ENCODE measurements at regions not wholly inside any gene's neighbourhood (a gene's known extent, or its start where the extent isn't known, plus 50 kb on each side); places are given as distances from the start of the nearest gene placed in this dataset.

DNA sequence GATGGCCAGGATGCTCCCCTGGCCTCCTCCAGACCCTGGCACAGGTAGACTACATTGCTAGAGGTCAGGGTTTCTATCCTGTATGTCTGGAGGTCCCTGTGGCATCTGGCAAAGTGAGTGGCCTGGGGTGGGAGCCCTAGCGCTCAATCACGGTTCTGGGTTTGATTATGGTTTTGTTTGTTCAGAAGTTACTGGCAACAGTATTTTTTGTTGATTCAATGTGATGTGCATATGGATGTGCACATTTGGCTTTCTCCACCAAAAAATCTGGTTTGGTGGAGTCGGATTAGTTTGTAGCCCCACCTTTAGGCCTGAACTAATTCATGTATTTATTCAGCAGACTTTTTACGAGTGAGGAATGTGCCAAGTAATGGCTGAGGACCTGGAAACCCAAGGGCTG is 109.7 kb downstream of the VEGFA start:
- no peak for DNase-seq

DNA sequence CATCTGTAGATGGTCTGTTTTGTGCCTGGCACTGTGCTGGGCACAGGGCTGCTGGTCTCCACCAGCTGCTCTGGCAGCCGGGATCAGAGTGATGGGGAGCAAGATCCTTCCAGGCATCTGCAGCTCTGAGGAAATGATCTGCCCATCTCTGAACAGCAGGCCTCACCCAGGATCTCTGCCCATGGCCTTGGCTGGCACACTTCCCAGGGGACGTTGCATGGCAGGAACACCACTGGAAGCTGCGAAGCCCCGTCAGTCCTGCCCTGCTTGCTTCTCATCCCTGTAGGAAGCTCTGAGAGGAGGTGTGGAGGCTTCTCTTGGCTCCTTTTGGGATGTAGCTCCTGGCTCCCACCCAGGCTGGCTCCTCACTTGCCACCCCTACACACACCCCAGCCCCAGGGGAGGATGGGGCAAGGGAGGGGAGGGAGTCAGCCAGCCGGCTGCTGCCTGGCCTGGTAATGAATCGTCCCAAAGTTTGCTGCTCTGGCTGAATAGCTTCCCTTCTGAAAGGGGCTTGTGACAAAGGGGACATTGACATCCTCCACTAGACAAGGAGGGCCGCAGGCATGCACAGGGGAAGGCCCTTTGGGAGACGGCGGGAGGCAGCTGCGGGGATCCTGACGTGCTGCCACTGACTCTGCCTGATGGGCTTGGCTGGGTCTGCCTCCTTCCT is 108.9 kb downstream of the VEGFA start:
- DNase-seq = no peak

DNA sequence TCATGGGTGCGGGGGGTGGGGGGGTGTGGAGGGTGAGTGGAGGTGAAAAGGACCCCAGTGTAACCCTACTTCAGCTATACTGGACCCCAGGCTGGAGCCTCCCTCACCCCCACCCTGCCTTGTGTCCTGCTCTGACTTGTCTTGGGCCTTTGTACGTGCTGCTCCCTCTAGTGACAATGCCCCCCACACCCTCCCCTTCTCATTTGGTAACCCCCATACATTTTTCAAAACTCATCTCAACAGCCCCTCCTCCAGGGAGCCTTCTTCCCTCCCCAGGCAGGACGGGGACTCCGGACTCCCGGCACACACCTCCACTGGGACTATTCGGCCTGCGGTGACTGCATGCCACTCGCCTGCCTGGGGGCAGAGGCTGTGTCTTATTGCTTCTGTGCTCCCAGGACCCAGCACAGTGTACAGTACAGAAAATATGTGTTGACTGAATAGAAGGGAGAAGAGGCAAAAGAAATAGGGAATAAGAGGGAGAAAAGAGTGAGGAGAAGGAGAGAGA is 108.2 kb downstream of the VEGFA start:
- no peak for DNase-seq

DNA sequence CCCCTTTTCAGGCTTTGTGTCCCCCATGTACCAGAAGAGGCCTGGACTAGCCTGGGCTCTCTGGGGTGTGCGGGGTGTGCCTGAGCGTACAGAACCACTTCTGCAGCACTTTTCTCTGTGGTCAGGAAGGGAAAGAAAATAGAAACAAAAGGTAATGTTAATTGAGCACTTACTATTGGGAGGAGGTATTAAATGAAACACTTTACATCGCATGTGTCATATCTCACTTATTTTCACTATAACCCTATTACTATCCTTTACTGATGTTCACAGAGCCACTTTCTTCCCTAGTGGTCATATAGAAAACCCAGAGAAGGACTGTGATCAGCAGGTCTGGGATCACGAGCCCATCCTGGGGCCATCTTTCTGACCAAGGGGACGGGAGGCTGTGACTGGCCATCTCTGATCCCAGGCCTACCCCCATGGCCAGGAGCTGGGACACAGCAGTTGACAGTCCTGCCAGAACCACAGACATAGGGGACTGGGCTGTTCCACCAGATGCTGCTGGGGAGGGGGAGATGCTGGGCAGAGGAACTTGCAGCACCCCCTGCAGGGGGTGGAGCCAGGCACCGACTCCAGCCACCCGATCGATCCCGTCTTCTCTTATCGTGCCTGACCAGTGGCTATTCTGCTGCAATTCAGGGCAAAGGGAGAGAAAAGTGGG is 107.6 kb downstream of the VEGFA start:
- DNase-seq = no peak

DNA sequence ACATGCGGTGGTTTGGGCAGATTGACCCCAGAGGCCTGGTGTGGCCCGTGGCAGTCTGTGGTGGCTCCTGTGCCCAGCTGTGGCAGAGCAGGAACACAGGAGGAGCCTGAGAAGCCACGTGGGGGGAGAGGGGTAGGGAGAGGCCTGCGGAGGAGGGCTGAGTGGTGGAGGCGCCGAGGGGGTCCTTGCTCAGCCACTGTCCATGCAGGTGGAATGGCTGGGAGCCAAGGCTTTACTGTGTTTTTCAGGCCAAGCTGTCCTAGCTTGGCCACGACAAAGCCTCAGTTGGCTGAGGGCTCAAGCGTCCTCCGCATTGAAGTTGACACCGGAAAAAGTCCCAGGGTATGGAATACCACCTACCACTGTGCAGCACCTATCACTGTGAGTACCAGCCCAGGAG is 107.0 kb downstream of the VEGFA start:
- DNase-seq = no peak

DNA sequence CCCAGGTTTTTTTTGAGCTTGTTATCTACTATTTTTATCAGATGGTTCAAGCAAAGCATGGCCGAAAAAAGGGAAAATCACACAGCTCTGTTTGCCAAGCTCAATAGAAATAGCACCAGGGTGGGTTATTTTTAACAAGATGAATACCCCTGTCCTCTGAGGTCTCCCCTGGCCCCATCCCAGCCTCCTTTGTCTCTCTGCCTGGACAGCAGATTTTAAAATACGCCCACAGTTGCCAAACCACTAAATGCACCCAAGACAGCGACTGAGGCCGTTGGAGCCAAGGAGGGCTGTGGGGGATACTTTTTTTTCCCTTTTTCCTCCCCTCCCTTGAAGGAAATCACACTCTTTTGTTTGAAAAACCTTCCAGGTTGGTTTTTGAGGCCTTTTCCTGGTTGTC is 106.6 kb downstream of the VEGFA start:
- no peak for DNase-seq

DNA sequence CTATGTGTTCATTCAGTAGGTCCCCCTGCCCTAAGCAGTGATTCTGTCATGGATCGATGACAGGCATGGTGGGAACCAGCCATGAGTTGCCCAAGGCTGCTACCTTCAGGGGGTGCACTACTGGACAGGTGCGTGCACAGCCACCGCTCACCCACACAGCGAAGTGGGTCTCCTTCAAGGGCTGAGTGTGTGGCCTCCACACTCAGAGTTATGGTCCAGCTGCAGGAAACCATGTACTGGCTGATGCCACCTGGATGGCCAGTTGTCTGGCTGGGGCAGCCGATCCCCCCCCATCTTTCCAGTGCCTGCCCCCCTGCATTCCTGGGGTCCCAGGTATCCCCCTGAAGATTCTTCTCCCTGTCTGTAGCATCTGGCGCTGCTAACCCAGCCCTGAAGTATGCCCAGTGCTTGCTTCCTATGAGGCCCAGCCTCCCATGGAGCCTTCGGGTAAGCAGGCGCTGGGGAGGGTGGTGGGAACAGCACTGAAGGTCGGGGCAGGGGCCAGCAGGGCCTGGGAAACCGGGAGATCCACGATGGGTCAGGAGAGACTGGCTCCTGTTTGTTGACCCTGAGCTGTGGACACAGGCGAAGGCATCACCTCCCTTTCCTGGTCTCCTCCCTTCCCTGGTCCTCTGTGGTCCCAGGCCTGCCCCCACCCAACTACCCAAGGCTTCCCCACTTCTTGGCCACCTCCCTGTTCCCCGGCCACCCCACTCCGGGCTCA is 106.0 kb downstream of the VEGFA start:
- no peak for DNase-seq

DNA sequence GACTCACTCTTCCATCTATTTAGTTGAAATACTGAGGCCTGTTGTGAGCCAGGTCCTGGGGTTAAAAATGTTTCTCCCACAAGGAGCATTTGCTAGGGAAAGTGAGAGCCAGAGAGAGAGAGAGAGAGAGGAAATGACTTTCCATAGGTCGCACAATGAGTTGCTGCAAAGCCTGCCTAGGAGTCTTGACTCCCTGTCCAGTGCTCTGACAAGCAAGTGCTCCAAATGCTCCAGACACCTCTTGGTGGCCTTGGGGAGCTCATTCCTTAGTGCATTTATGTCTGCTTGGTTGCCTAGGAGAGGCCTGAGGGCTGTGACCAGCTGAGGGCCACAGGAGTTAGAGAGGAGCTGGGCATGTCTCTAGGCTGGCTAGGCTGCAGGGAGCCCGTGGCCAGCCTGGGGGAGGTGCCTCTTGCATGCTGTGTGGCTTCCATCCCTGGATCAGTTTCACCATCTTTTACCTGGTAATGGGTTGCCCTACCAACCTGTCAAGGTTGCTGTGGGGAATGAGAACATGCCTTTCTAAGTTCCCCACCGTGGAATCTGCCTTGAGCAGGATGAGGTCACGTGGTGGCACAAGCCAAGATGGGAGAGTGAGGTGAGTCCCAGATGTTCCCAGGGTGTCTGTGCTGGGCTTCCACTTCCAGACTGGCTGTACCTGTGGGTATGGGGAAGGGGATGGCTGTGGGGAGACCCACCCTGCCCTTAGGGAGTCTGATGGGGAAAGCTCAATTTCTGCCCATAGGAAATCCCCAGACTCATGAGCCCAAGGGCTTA is 105.0 kb downstream of the VEGFA start:
- DNase-seq = no peak

DNA sequence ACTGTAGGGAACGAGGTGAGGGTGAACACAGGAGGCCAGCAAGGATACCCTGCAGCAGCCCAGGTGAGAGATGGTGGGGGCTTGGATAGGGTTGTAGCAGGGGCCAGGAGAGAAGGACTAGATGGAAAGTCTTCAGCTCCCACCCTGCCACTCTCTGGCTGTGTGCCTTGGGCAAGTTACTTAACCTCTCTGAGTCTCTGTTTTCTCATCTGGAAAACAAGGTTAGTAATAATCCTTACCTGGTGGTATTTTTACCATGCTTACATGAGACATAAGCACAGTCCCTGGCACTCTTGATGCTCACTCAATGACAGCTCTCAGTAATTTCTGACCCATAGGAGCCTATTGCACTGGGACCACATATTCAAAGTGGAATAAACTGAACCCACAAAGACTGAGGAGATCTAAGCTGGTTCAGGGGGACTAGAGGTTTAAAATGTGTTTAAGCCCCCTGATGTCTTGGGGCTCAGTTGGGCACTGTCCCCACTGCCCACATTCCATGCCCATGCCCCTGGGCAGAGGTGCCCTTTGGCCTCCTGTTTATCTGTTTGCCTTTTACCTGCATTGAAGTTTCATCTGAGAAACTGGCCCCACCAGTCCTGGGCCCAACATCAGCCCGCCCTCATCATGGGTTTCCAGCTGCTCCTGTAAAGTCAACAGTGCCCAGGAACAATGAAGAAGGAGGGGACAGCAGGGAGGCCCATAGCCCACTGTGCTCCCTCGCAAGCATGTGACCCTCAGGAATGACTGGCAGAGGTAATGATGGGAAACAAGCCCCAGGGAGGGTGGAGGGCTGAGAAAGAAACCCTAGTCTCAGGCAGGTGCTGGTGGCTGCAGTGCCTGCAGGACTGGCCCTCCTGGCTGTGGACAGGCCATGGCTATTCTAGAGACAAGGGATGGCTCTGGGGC is 104.0 kb downstream of the VEGFA start:
- no peak for DNase-seq

DNA sequence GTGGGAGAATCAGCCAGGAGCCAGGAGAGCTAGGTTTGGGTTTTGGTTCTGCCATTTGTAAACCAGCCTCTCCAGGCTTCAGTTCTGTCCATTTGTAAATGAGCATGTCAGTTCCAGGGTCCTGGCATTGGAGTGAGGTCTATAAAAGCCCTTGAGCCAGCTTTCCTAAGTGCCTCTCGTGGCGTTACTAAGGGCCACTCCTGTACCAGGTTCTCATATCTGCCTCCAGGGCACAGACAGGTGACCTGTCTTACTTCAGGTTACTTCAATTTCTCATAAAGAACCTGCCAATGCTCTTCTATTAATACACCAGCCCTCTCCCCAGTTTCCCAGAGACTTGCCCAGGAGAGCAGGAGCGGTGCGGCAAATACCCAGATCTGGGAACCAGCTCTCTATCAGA is 101.9 kb downstream of the VEGFA start:
- no peak for DNase-seq

DNA sequence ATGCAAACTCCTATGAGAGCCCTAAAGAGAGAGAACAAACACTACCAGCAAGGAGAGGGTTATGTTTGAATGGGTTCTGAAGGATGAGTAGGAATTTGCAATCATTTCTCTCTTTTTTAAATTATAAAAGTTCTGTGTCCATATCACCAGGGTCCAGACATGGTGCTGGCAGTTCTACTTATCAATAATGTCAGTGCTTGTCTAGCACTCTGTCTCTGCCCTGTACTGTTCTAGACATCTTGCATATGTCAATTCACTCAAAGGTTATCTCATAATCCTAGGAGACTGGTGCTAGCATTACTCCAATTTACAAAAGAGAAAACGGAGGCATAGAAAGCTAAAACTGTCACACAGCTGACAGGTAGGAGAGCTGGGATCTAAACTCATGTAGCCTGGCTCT is 101.3 kb downstream of the VEGFA start:
- no peak for DNase-seq

DNA sequence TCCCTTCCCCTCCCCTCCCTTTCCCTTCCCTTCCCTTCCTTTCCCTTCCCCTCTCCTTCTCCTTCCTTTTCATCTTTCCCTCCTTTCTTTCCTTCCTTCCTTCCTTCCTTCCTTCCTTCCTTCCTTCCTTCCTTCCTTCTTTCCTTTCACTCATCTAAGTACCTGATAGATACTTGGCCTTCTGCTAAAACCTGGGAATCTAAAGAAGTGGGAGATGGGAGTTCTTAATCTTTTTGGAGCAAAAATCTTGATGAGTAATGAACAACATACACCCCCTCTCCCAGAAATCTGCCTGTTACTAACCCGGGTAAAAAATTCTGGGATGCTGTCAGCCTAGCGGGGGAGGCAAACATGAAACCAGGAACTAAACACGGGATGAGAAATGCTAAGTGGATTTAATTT is 100.7 kb downstream of the VEGFA start:
- no peak for DNase-seq

DNA sequence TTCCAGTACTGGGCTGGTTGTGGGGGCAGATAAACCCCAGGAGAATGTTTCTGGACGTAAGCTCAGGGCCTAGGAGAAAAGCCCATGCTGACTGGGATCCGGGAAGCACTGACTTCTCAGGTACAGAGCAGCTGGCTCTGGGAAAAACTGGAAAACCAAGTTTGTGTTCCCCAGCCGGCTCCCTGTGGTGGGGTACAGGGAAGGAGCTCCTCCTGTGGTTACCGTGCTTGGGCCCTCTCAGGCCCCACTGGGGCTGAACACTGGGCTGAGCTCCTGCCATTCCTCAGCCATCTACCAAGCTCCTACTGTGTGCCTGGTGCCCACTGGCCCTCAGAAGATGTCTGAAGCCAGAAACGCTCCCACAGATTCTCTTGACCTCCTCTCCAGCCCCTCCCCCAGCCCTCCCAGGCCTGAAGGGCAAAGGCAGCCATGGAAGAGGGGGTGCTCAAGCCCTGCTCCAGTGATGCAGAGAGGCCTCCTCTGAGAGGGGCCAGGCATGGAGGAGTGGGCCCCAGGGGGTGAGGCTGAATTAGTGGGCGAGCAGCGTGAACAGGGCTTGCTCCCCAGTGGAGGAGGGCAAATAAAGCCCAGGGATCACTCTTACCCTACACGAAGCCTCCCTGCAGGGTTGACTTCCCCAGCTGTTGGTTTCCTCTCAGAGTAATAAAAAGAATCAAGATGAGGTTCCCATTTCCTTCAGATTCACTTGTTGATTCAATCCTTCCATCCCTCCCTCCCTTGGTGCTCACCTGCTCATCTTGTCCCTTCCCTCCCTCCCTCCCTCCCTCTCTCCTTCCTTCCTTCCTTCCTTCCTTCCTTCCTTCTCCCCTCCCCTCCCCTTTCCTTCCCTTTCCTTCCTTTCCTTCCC is 100.0 kb downstream of the VEGFA start:
- DNase-seq = no peak

DNA sequence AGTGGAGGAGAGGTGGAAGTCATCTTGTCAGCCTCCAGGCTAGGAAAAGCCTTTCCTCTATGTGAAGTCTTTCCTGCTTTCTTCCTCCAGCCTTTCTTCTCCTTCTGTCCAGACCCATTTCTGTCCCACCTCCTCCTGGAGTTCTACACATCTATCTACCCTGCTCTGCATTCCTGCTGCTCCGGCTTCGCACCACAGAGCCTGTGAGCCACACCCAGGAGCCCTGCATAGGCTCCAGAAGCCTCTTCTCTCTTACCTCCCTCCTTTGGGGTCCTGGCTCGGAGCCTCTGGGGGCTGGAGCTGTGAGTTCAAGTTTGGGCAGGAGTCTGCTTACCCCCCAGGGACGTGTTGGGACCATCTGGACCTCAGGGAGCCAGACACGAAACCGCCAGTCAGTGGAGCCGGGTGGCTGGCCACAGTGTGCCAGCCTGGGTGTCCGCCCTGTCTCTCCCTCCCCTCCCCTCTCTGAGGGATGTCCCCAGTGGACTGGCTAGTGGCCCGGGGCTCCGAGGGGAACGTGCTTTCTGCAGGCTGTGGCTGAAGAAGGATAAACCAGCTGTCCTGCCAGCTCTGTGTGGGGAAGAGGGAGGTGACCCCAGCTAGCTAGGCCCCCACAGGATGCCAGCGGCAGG is 99.2 kb downstream of the VEGFA start:
- DNase-seq = no peak

DNA sequence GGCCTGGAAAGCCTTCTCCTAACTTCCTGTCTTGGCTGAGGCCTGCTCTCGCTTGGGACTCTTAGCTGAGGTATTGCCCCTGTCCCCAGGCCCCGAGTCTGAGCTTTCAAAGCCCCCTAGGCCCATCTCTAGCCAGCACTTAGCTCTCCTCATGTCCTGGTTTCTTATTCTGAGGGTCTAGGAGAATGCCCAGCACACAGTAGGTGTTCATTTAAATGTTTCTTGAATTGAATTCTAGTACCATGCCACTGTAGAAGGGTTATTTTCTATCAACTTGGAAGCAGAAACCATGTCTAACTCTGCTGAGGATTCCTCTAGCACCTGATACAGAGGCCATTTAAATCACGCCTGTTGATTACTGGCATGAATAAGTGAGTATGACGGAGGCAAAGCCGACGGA is 98.5 kb downstream of the VEGFA start:
- DNase-seq = no peak

DNA sequence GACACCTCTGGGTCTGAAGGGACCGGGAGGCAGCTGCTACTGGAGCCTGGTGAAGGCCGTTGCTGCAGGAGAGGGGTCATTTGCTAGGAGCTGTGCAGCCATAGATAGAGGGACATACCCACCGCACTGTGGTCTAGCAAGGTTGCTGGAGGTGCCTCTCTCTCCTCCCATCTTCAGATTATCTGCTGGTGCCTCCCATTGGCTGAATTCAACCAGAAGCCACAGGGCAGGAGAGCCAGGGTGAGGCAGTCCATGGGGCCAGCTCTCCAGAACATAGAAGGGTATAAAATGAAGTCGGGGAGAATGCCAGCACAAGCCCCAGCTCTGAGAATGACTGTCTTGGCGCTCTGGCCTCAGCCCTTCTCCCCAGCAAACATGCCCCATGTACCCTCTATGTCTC is 98.0 kb downstream of the VEGFA start:
- DNase-seq = no peak

DNA sequence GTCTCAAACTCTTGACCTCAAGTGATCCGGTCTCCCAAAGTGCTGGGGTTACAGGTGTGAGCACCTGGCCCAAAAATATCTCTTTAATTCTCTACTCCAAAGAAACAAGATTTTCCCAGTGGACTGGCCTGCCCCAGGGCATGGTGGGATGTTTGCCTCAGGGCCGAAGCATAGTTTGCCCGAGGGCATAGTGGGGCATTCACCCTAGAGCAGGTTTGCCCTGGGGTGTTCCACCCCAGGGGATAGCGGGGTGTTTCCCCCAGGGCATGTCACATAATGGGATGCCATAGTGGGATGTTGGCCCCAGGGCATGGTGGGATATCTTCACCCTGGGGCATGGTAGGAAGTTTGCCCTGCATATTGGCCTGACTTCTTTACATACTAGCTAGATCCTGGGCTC is 97.2 kb downstream of the VEGFA start:
- no peak for DNase-seq

DNA sequence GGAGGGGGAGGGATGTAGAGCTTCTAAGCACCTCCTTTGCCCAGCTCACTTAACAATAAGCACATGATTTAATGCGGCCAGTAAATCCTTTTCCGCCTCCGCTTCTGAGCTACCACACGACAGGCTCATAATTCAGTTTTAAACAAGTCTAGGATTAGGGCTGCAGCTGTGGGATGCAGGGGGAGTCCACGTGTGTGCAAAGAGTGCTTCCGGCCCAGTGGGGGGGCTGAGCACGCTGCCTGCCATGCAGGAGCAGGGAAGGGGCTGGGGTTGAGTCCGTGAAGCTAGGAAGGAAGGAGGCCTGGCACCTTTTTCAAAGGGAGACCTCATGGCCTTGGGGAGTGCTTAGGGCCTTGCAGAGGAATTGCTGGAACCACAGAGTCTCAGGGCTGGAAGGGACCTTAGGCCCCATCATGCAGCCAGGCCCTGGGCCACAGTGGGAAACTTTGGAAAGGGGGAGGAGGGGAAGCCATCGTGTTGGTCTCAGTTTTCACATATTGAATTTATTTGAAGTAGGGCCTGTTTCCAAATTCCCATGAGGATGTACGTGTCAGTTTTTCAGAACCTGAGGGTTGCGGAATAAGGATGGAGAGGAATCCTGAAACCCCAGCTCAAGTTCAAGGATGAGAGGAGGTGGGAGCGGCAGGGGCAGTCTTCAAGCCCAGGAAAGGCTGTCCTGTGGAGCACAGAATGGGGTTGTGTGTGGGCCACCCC is 96.1 kb downstream of the VEGFA start:
- DNase-seq = no peak

DNA sequence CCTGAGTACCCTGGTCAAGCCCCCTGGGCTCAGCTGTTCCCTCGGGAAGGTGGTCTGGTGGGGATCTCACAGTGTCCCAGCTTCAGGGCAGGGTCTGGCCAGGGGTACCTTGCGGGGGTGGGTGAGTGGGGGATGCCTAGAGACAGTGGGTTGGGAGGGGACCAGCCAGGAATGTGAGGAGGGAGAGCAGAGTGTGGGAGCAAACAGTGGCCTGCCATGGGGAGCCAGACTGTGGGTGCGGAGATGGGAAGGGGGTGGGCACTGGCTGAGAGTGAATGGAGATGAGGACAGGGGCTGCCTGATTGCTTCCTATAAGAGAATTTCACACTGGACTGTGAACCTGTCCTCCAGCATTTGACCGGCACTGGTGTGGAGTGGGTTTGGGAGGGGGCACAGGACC is 95.1 kb downstream of the VEGFA start:
- no peak for DNase-seq

DNA sequence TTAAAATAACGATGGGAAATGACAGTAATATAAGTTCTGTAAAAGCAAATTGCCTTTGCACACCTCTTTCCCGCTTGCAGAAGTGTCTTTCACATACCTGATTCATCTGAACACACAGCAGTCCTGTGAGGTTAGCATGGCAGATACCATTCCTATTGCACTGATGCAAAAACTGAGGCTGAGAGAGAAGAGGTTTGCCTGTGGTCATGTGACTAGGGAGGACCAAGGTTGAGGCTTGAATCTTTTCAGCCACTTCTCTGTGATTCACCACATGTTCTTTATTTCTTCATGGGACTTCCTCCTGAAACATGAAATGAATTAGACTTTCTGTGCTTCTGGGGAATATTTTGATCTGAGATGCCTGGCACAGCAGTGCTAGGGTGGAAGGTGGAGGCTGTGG is 92.9 kb downstream of the VEGFA start:
- no peak for DNase-seq
